SK-N-SH (cell line): ENCODE measurements at regions not wholly inside any gene's neighbourhood (a gene's known extent, or its start where the extent isn't known, plus 50 kb on each side); places are given as distances from the start of the nearest gene placed in this dataset.

Source experiments
- CTCF ChIA-PET: fragments of 300-600, 350-600 bp; formaldehyde crosslinking; extraction: SDS; loops from one replicate; lab custom pipeline; 2021; lab: Yijun Ruan, JAX
- POLR2A ChIA-PET: fragments of 350-600 bp; sonication (Branson Sonifier 250); formaldehyde crosslinking; extraction: SDS; loops from one replicate; lab custom pipeline; 2020; ENCODE audit warnings: antibody characterized with exemption, inconsistent platforms; lab: Yijun Ruan, JAX
- DNase-seq: peaks from one replicate; pipeline ENCODE4 v3.0.0; 2012
- H2AFZ ChIP-seq: fragments of 200-600 bp; sonication (generic); 2 replicates; pipeline ENCODE4 v1.8.1; 2016; ENCODE audit warnings: antibody characterized with exemption, mild to moderate bottlenecking, low read depth
- H3F3A ChIP-seq: fragments of 200-600 bp; sonication (generic); replicated peaks from 2 replicates; pipeline ENCODE3; 2016; ENCODE audit warnings: antibody characterized with exemption, mild to moderate bottlenecking; ENCODE audit not compliant: insufficient read depth
- H3K27ac ChIP-seq, 2 experiments: fragments of 200-500 bp in 1 of 2; fragments of 200-600 bp in 1 of 2; sonication (Bioruptor generic) in 1 of 2; sonication (generic), shearing (Covaris generic) in 1 of 2; 2 replicates each; pipeline versions ENCODE4 v1.5.1 to v1.6.1; 2014 to 2016; ENCODE audit warnings: low read depth in 2 of 2, inconsistent platforms in 1 of 2, low read length in 1 of 2, mild to moderate bottlenecking in 1 of 2, mixed read lengths in 1 of 2
- H3K27me3 ChIP-seq: fragments of 200-600 bp; sonication (generic), shearing (Covaris generic); 2 replicates; pipeline ENCODE4 v1.6.1; 2016; ENCODE audit warnings: mixed run types; ENCODE audit not compliant: insufficient read depth
- H3K36me3 ChIP-seq, 2 experiments: fragments of 200-500 bp in 1 of 2; fragments of 200-600 bp in 1 of 2; sonication (Bioruptor generic) in 1 of 2; sonication (generic) in 1 of 2; replicated peaks in 1 of 2; 2 replicates each; pipeline versions ENCODE3 to v1.5.1; 2014 to 2016; ENCODE audit warnings: low read length in 1 of 2, mild to moderate bottlenecking in 1 of 2; ENCODE audit not compliant: insufficient read depth in 2 of 2, control insufficient read depth in 1 of 2
- H3K4me1 ChIP-seq, 2 experiments: fragments of 200-500 bp in 1 of 2; fragments of 200-600 bp in 1 of 2; sonication (Bioruptor generic) in 1 of 2; sonication (generic), shearing (Covaris generic) in 1 of 2; 2 replicates each; pipeline versions ENCODE4 v1.5.1 to v1.6.1; 2014 to 2016; ENCODE audit warnings: low read depth in 1 of 2, low read length in 1 of 2, mixed run types in 1 of 2; ENCODE audit not compliant: insufficient read depth in 2 of 2, control insufficient read depth in 1 of 2
- H3K4me2 ChIP-seq: fragments of 200-600 bp; sonication (generic), shearing (Covaris generic); 2 replicates; pipeline ENCODE4 v1.6.1; 2017; ENCODE audit warnings: mixed run types
- H3K4me3 ChIP-seq, 2 experiments: fragments of 200-500 bp in 1 of 2; fragments of 200-600 bp in 1 of 2; sonication (Bioruptor generic) in 1 of 2; sonication (generic), shearing (Covaris generic) in 1 of 2; 2 replicates each; pipeline versions ENCODE4 v1.5.1 to v1.8.1; 2014 to 2016; ENCODE audit warnings: low read depth in 2 of 2, inconsistent platforms in 1 of 2, low read length in 1 of 2, mild to moderate bottlenecking in 1 of 2, mixed read lengths in 1 of 2, moderate library complexity in 1 of 2
- H3K79me2 ChIP-seq: fragments of 200-600 bp; sonication (generic); 2 replicates; pipeline ENCODE4 v1.8.1; 2017; ENCODE audit warnings: mild to moderate bottlenecking; ENCODE audit not compliant: insufficient read depth
- H3K9ac ChIP-seq: fragments of 200-600 bp; sonication (generic); 2 replicates; pipeline ENCODE4 v1.6.1; 2017; ENCODE audit warnings: mixed run types
- H3K9me2 ChIP-seq: fragments of 200-600 bp; sonication (generic); 2 replicates; pipeline ENCODE4 v1.6.1; 2017; ENCODE audit warnings: mixed run types
- H3K9me3 ChIP-seq: fragments of 200-600 bp; sonication (generic); 2 replicates; pipeline ENCODE4 v1.6.1; 2017; ENCODE audit warnings: mixed run types, mild to moderate bottlenecking, moderate library complexity
- H4K20me1 ChIP-seq: fragments of 200-600 bp; sonication (generic); 2 replicates; pipeline ENCODE4 v1.6.1; 2017; ENCODE audit warnings: mild to moderate bottlenecking, mixed run types; ENCODE audit not compliant: insufficient read depth
- CHD2 ChIP-seq: fragments of 150-350 bp; IDR thresholded peaks from 2 replicates; pipeline ENCODE4 v1.6.1; 2018; ENCODE audit warnings: low read length; ENCODE audit not compliant: partially characterized antibody
- ELF1 ChIP-seq: IDR thresholded peaks from 2 replicates; pipeline ENCODE4 v1.4.0; 2012
- EZH2phosphoT487 ChIP-seq: fragments of 200-600 bp; sonication (generic); IDR thresholded peaks from 2 replicates; pipeline ENCODE4 v1.6.1; 2017; ENCODE audit warnings: low read depth, mixed run types, mild to moderate bottlenecking, antibody characterized with exemption, moderate library complexity, borderline replicate concordance
- FOSL2 ChIP-seq: IDR thresholded peaks from 2 replicates; pipeline ENCODE4 v1.4.0; 2012; ENCODE audit warnings: low read depth, mild to moderate bottlenecking, moderate library complexity, borderline replicate concordance
- FOXJ3 ChIP-seq: sonication (generic); formaldehyde crosslinking; IDR thresholded peaks from 2 replicates; pipeline ENCODE4 v1.5.1; 2020; ENCODE audit warnings: mild to moderate bottlenecking, missing genetic modification reagents
- GABPA ChIP-seq: IDR thresholded peaks from 2 replicates; pipeline ENCODE4 v1.4.0; 2012; ENCODE audit warnings: low read depth, mild to moderate bottlenecking
- GATA2 ChIP-seq: sonication (generic); formaldehyde crosslinking; IDR thresholded peaks from 2 replicates; pipeline ENCODE4 v1.5.0; 2020; ENCODE audit warnings: mild to moderate bottlenecking, missing genetic modification reagents
- IRF3 ChIP-seq: fragments of 150-350 bp; IDR thresholded peaks from 2 replicates; pipeline ENCODE4 v1.6.1; 2016; ENCODE audit warnings: mild to moderate bottlenecking, low read depth, low read length
- JUND ChIP-seq: IDR thresholded peaks from 2 replicates; pipeline ENCODE4 v1.4.0; 2012
- NFIC ChIP-seq: IDR thresholded peaks from 2 replicates; pipeline ENCODE4 v1.4.0; 2012; ENCODE audit warnings: borderline replicate concordance
- PBX3 ChIP-seq: IDR thresholded peaks from 2 replicates; pipeline ENCODE4; 2012
- POLR2AphosphoS5 ChIP-seq: IDR thresholded peaks from 2 replicates; pipeline ENCODE4 v1.6.1; 2012; ENCODE audit warnings: low read depth, low read length
- RAD21 ChIP-seq: IDR thresholded peaks from 2 replicates; pipeline ENCODE4 v1.6.1; 2012; ENCODE audit warnings: mild to moderate bottlenecking, low read length
- RCOR1 ChIP-seq: fragments of 150-350 bp; IDR thresholded peaks from 2 replicates; pipeline ENCODE4 v1.6.1; 2017; ENCODE audit warnings: antibody characterized with exemption, low read length
- REST ChIP-seq: IDR thresholded peaks from 2 replicates; pipeline ENCODE4 v1.6.1; 2012; ENCODE audit warnings: mild to moderate bottlenecking, low read depth, low read length, moderate library complexity
- RFX5 ChIP-seq: IDR thresholded peaks from 2 replicates; pipeline ENCODE4 v1.6.1; 2012; ENCODE audit warnings: mild to moderate bottlenecking, improper control_type of control experiment, low read length
- RXRA ChIP-seq: IDR thresholded peaks from 2 replicates; pipeline ENCODE4 v1.4.0; 2012; ENCODE audit warnings: low read depth, mild to moderate bottlenecking, borderline replicate concordance
- SIN3A ChIP-seq: IDR thresholded peaks from 2 replicates; pipeline ENCODE4 v1.6.1; 2012; ENCODE audit warnings: low read depth, mild to moderate bottlenecking, low read length, moderate library complexity, borderline replicate concordance
- SMC3 ChIP-seq: IDR thresholded peaks from 2 replicates; pipeline ENCODE4 v1.6.1; 2012; ENCODE audit warnings: low read depth, low read length, improper control_type of control experiment
- TAF1 ChIP-seq: IDR thresholded peaks from 2 replicates; pipeline ENCODE4 v1.6.1; 2012; ENCODE audit warnings: low read depth, mild to moderate bottlenecking, low read length, moderate library complexity, borderline replicate concordance
- WGBS: methylation state at CpG from one replicate; pipeline ENCODE4 v1.1.6; 2017; ENCODE audit warnings: low lambda C conversion rate; 5-methylcytosine and 5-hydroxymethylcytosine counted together

GRCh38 chr11:37390576-37391083, 792.6 kb upstream of the RAG2 start:
- no peak overlapping the region for H3K4me2 ChIP-seq
- H3K9me2 ChIP-seq = no peaks in the 10 kb centered on the region
- H3K79me2 ChIP-seq = no peaks in the 10 kb centered on the region
- H3K27me3 ChIP-seq = no peaks in the 10 kb centered on the region
- no peak overlapping the region for H3K4me3 ChIP-seq
- H2AFZ ChIP-seq = no peak overlapping the region
- ChIA-PET POLR2A (no interaction called here), CTCF (interaction anchor here (1.1 kb wide), 1 partner anchor 13 kb away, joined by 3 read pairs; no protein-coding TSS in a partner anchor)
- 12% methylated on average over 5 of the region's 5 CpGs for WGBS
- no peaks in the 10 kb centered on the region for H4K20me1 ChIP-seq
- DNase-seq = no peak
- H3K4me1 ChIP-seq = no peaks in the 10 kb centered on the region; a peak in 1 of 4 replicates
- H3K27ac ChIP-seq = no peak overlapping the region
- TF ChIP-seq RFX5 = no peak
- TF ChIP-seq NFIC = no peak
- TF ChIP-seq TAF1 = no peak
- no peak for TF ChIP-seq SIN3A
- TF ChIP-seq GABPA = no peak
- no peak for TF ChIP-seq GATA2 (CRISPR knock-in tag)
- no peak for TF ChIP-seq CHD2
- no peak for TF ChIP-seq EZH2phosphoT487
- no peak for TF ChIP-seq FOSL2
- no peak for TF ChIP-seq RCOR1
- TF ChIP-seq IRF3 = no peak
- TF ChIP-seq REST = no peak
- H3K36me3 ChIP-seq = no peaks in the 10 kb centered on the region
- peaks cover 14% of the 10 kb centered on the region; the same call in 1 of the 2 replicates for H3K9me3 ChIP-seq
- no peak overlapping the region for H3K9ac ChIP-seq
- H3F3A ChIP-seq = no peaks in the 10 kb centered on the region

- Histone ChIP-seq H3K27ac (no peak overlapping the region), H3K79me2 (no peaks in the 10 kb centered on the region), H3K9ac (no peak overlapping the region), H3K4me1 (no peaks in the 10 kb centered on the region), H4K20me1 (no peaks in the 10 kb centered on the region), H3K27me3 (no peaks in the 10 kb centered on the region), H3K9me2 (no peaks in the 10 kb centered on the region), H2AFZ (no peak overlapping the region), H3K36me3 (no peaks in the 10 kb centered on the region), H3K4me2 (no peak overlapping the region), H3F3A (no peaks in the 10 kb centered on the region), H3K9me3 (no peaks in the 10 kb centered on the region), H3K4me3 (no peak overlapping the region)
- POLR2A ChIA-PET = no interaction called here
- CTCF ChIA-PET = no interaction called here
- TF ChIP-seq NFIC (no peak), POLR2AphosphoS5 (no peak), JUND (no peak), FOXJ3 (CRISPR knock-in tag) (no peak), IRF3 (no peak), ELF1 (no peak), RXRA (no peak), PBX3 (no peak), SMC3 (no peak), RAD21 (no peak)
- DNase-seq = no peak
- 3% methylated on average over 1 of the region's 1 CpG for WGBS
Measured at GRCh38 chr11:37378958-37379357, 780.9 kb upstream of the RAG2 start.
